Myocyte (in vitro differentiated cells): ENCODE measurements at regions not wholly inside any gene's neighbourhood (a gene's known extent, or its start where the extent isn't known, plus 50 kb on each side); places are given as distances from the start of the nearest gene placed in this dataset.
"Not testable (repeated sequence)": the region's sequence is repeated elsewhere in the genome, so short reads cannot be mapped to it uniquely, and the experiment has no call there.

Experiments
- DNase-seq: peaks from one replicate; pipeline ENCODE4 v3.0.0-alpha.2; 2012; ENCODE audit warnings: low read depth

- no peak for DNase-seq
Observed at GRCh38 chr17:31680126-31680525, 178.9 kb downstream of the COPRS start.

GRCh38 chr17:31679667-31680066 is 179.4 kb downstream of the COPRS start:
- DNase-seq: no peak

GRCh38 chr17:31678431-31678830 is 180.6 kb downstream of the COPRS start:
- DNase-seq: peak; percentile 99

GRCh38 chr17:31677681-31678080 is 181.4 kb downstream of the COPRS start:
- peak; percentile 53 for DNase-seq

- DNase-seq: no peak
Observed at GRCh38 chr17:31677036-31677435, 182.0 kb downstream of the COPRS start.

- DNase-seq: not testable (repeated sequence)
Observed at GRCh38 chr17:31675392-31675791, 183.7 kb downstream of the COPRS start.

GRCh38 chr17:31674717-31675349 is 184.2 kb downstream of the COPRS start:
- DNase-seq: peak; percentile 50

- peak; percentile 62 for DNase-seq
Observed at GRCh38 chr17:31674305-31674704, 184.7 kb downstream of the COPRS start.

- no peak for DNase-seq
Observed at GRCh38 chr17:31673076-31673475, 186.0 kb downstream of the COPRS start.

GRCh38 chr17:31672161-31672819 is 186.8 kb downstream of the COPRS start:
- DNase-seq: no peak

GRCh38 chr17:31663576-31663975 is 195.5 kb downstream of the COPRS start:
- peak; percentile 36 for DNase-seq

GRCh38 chr17:31660684-31661083 is 198.4 kb downstream of the COPRS start:
- DNase-seq: no peak

GRCh38 chr17:31657876-31658275 is 201.2 kb downstream of the COPRS start:
- DNase-seq: no peak

- DNase-seq: peak; percentile 56
Observed at GRCh38 chr17:31654936-31655335, 204.1 kb downstream of the COPRS start.

GRCh38 chr17:31653691-31654090 is 205.4 kb downstream of the COPRS start:
- no peak for DNase-seq

- DNase-seq: peak; percentile 56
Observed at GRCh38 chr17:31650756-31651520, 208.1 kb downstream of the COPRS start.

- no peak for DNase-seq
Observed at GRCh38 chr17:31649302-31649701, 209.7 kb downstream of the COPRS start.

GRCh38 chr17:31647661-31648060 is 211.4 kb downstream of the COPRS start:
- no peak for DNase-seq

- DNase-seq: no peak
Observed at GRCh38 chr17:31646642-31647041, 212.4 kb downstream of the COPRS start.

- no peak for DNase-seq
Observed at GRCh38 chr17:31645351-31645750, 213.7 kb downstream of the COPRS start.

GRCh38 chr17:31631766-31632165 is 227.3 kb downstream of the COPRS start:
- DNase-seq: no peak

- DNase-seq: not testable (repeated sequence)
Observed at GRCh38 chr17:31630866-31631265, 228.2 kb downstream of the COPRS start.
